HG03066 (cell line): ENCODE measurements at regions not wholly inside any gene's neighbourhood (a gene's known extent, or its start where the extent isn't known, plus 50 kb on each side); places are given as distances from the start of the nearest gene placed in this dataset.

Experiments
- ATAC-seq: cut with Tn5 transposase; IDR thresholded peaks from one replicate; pipeline ENCODE4 v1.9.1; 2021; ENCODE audit warnings: low read depth; ENCODE audit not compliant: unreplicated experiment

GRCh38 chr1:87712261-87713010 is 383.8 kb downstream of the LMO4 start:
- ATAC-seq = no peak

GRCh38 chr1:87714278-87714677 is 385.6 kb downstream of the LMO4 start:
- no peak for ATAC-seq

- ATAC-seq = no peak
Measured at GRCh38 chr1:87715052-87715451, 386.4 kb downstream of the LMO4 start.

- ATAC-seq = no peak
Measured at GRCh38 chr1:87715471-87715870, 386.8 kb downstream of the LMO4 start.

- no peak for ATAC-seq
Measured at GRCh38 chr1:87717157-87717670, 388.5 kb downstream of the LMO4 start.

- ATAC-seq = no peak
Measured at GRCh38 chr1:87718241-87718950, 389.7 kb downstream of the LMO4 start.

- no peak for ATAC-seq
Measured at GRCh38 chr1:87719658-87720057, 391.0 kb downstream of the LMO4 start.

- no peak for ATAC-seq
Measured at GRCh38 chr1:87720561-87720960, 391.9 kb downstream of the LMO4 start.

GRCh38 chr1:87723193-87723592 is 394.5 kb downstream of the LMO4 start:
- no peak for ATAC-seq

- ATAC-seq = no peak
Measured at GRCh38 chr1:87728169-87728568, 399.5 kb downstream of the LMO4 start.

- ATAC-seq = no peak
Measured at GRCh38 chr1:87730274-87731216, 401.9 kb downstream of the LMO4 start.

- ATAC-seq = no peak
Measured at GRCh38 chr1:87733386-87733785, 404.7 kb downstream of the LMO4 start.

- ATAC-seq = no peak
Measured at GRCh38 chr1:87735750-87736149, 407.1 kb downstream of the LMO4 start.

- no peak for ATAC-seq
Measured at GRCh38 chr1:87739141-87739540, 410.5 kb downstream of the LMO4 start.

GRCh38 chr1:87739704-87740103 is 411.0 kb downstream of the LMO4 start:
- ATAC-seq = no peak

GRCh38 chr1:87743256-87743655 is 414.6 kb downstream of the LMO4 start:
- no peak for ATAC-seq

- no peak for ATAC-seq
Measured at GRCh38 chr1:87744056-87744455, 415.4 kb downstream of the LMO4 start.

- no peak for ATAC-seq
Measured at GRCh38 chr1:87744763-87745162, 416.1 kb downstream of the LMO4 start.

- no peak for ATAC-seq
Measured at GRCh38 chr1:87753366-87753765, 424.7 kb downstream of the LMO4 start.

- ATAC-seq = no peak
Measured at GRCh38 chr1:87754139-87754538, 425.5 kb downstream of the LMO4 start.

GRCh38 chr1:87757676-87758075 is 429.0 kb downstream of the LMO4 start:
- ATAC-seq = no peak
